Stimulated activated naive CD8-positive, alpha-beta T cell treated with anti-CD3 and anti-CD28 coated beads, Interleukin-15, amount 100 ng/mL, for 72 hours (primary cell): ENCODE measurements at regions not wholly inside any gene's neighbourhood (a gene's known extent, or its start where the extent isn't known, plus 50 kb on each side); places are given as distances from the start of the nearest gene placed in this dataset.
A peak's percentile ranks its signal among the peaks of the same experiment; 100 is the strongest.

Experiments
- ATAC-seq: fragments of 150-1000 bp; cut with Tn5 transposase; 2 replicates; pipeline ENCODE4 v1.10.0; 2021; ENCODE audit warnings: mild to moderate bottlenecking, moderate library complexity
- DNase-seq, 2 donors: peaks; one replicate each; pipeline ENCODE4 v3.0.0; 2021 to 2022
- H3K27ac Mint-ChIP-seq, 2 donors: one replicate each; pipeline ENCODE4 v1.8.0; 2022; ENCODE audit warnings: mild to moderate bottlenecking in 2 of 2, mixed read lengths in 2 of 2, moderate library complexity in 2 of 2
- H3K27me3 Mint-ChIP-seq: one replicate; pipeline ENCODE4 v1.8.0; 2022; ENCODE audit warnings: mixed read lengths
- H3K4me1 Mint-ChIP-seq: one replicate; pipeline ENCODE4 v1.8.0; 2022; ENCODE audit warnings: mild to moderate bottlenecking, mixed read lengths
- H3K4me3 Mint-ChIP-seq, 2 donors: one replicate each; pipeline ENCODE4 v1.8.0; 2022; ENCODE audit warnings: mild to moderate bottlenecking in 2 of 2, mixed read lengths in 2 of 2, moderate library complexity in 1 of 2
- H3K9me3 Mint-ChIP-seq, 2 donors: one replicate each; pipeline ENCODE4 v1.8.0; 2022; ENCODE audit warnings: mixed read lengths in 2 of 2

- peaks cover 9% of the 10 kb centered on the region for H3K4me1 Mint-ChIP-seq
- H3K9me3 Mint-ChIP-seq: peaks cover 0 to 2% of the 10 kb centered on the region in 2 donors
- H3K4me3 Mint-ChIP-seq: no peak overlapping the region
- no peak overlapping the region for H3K27ac Mint-ChIP-seq
- no peak for DNase-seq
- peaks cover 23% of the 10 kb centered on the region for H3K27me3 Mint-ChIP-seq
- ATAC-seq: no peak
Observed at GRCh38 chr6:105568142-105568541, 165.3 kb upstream of the PREP start.

GRCh38 chr6:105567140-105567539 is 164.3 kb upstream of the PREP start:
- Mint-ChIP-seq H3K27me3 (peaks cover 18% of the 10 kb centered on the region), H3K9me3 (peaks cover 0 to 8% of the 10 kb centered on the region in 2 donors), H3K4me1 (peaks cover 9% of the 10 kb centered on the region), H3K27ac (no peak overlapping the region), H3K4me3 (no peak overlapping the region)
- DNase-seq: no peak
- no peak for ATAC-seq

GRCh38 chr6:105566503-105566902 is 163.6 kb upstream of the PREP start:
- no peak overlapping the region for H3K4me3 Mint-ChIP-seq
- H3K4me1 Mint-ChIP-seq: peaks cover 9% of the 10 kb centered on the region

GRCh38 chr6:105564121-105564902 is 161.4 kb upstream of the PREP start:
- ATAC-seq: no peak
- peaks cover 9% of the 10 kb centered on the region for H3K4me1 Mint-ChIP-seq
- no peak for DNase-seq
- H3K4me3 Mint-ChIP-seq: no peak overlapping the region
- H3K27ac Mint-ChIP-seq: no peak overlapping the region
- H3K27me3 Mint-ChIP-seq: peaks cover under 1% of the 10 kb centered on the region
- H3K9me3 Mint-ChIP-seq: peaks cover 5 to 8% of the 10 kb centered on the region in 2 donors

More at GRCh38 chr6:105566503-105566902, 163.6 kb upstream of the PREP start:
- DNase-seq (no peak), ATAC-seq (no peak)
- no peak overlapping the region for H3K27ac Mint-ChIP-seq
- peaks cover 12% of the 10 kb centered on the region for H3K27me3 Mint-ChIP-seq
- H3K9me3 Mint-ChIP-seq: peaks cover 5 to 8% of the 10 kb centered on the region in 2 donors

GRCh38 chr6:105562027-105562426 is 159.1 kb upstream of the PREP start:
- H3K27me3 Mint-ChIP-seq: peaks cover 17% of the 10 kb centered on the region
- ATAC-seq: no peak
- DNase-seq: no peak
- peaks cover 4% of the 10 kb centered on the region for H3K4me1 Mint-ChIP-seq
- peaks cover 5 to 8% of the 10 kb centered on the region in 2 donors for H3K9me3 Mint-ChIP-seq
- H3K4me3 Mint-ChIP-seq: no peak overlapping the region
- no peak overlapping the region for H3K27ac Mint-ChIP-seq

GRCh38 chr6:105561486-105561885 is 158.6 kb upstream of the PREP start:
- H3K27ac Mint-ChIP-seq: no peak overlapping the region
- peaks cover 5 to 9% of the 10 kb centered on the region in 2 donors for H3K9me3 Mint-ChIP-seq
- H3K27me3 Mint-ChIP-seq: peaks cover 22% of the 10 kb centered on the region
- H3K4me3 Mint-ChIP-seq: no peak overlapping the region
- no peaks in the 10 kb centered on the region for H3K4me1 Mint-ChIP-seq
- DNase-seq (no peak), ATAC-seq (no peak)

- peaks cover 28% of the 10 kb centered on the region for H3K27me3 Mint-ChIP-seq
- no peaks in the 10 kb centered on the region for H3K4me1 Mint-ChIP-seq
- peak in 1 of 2 donors; percentile 24 for DNase-seq
- peak; percentile 97 for ATAC-seq
- H3K9me3 Mint-ChIP-seq: peaks cover 10 to 15% of the 10 kb centered on the region in 2 donors
- no peak overlapping the region for H3K27ac Mint-ChIP-seq
- no peak overlapping the region for H3K4me3 Mint-ChIP-seq
Observed at GRCh38 chr6:105560611-105561066, 157.8 kb upstream of the PREP start.

GRCh38 chr6:105557291-105557690 is 154.4 kb upstream of the PREP start:
- ATAC-seq: no peak

GRCh38 chr6:105553171-105553570 is 150.3 kb upstream of the PREP start:
- Mint-ChIP-seq H3K27me3 (peaks cover 33% of the 10 kb centered on the region), H3K27ac (no peak overlapping the region), H3K4me3 (no peak overlapping the region), H3K4me1 (no peaks in the 10 kb centered on the region), H3K9me3 (peaks cover 6 to 7% of the 10 kb centered on the region in 2 donors)
- ATAC-seq (no peak), DNase-seq (no peak)

More at GRCh38 chr6:105557291-105557690, 154.4 kb upstream of the PREP start:
- H3K27me3 Mint-ChIP-seq: peaks cover 28% of the 10 kb centered on the region
- DNase-seq: no peak
- H3K4me3 Mint-ChIP-seq: no peak overlapping the region
- H3K4me1 Mint-ChIP-seq: no peaks in the 10 kb centered on the region
- peaks cover 7 to 10% of the 10 kb centered on the region in 2 donors for H3K9me3 Mint-ChIP-seq
- H3K27ac Mint-ChIP-seq: no peak overlapping the region

GRCh38 chr6:105550955-105551620 is 148.2 kb upstream of the PREP start:
- Mint-ChIP-seq H3K27me3 (peaks cover 19% of the 10 kb centered on the region), H3K4me1 (no peaks in the 10 kb centered on the region), H3K27ac (no peak overlapping the region), H3K9me3 (peaks cover 2% of the 10 kb centered on the region in 2 donors), H3K4me3 (no peak overlapping the region)
- DNase-seq (no peak), ATAC-seq (no peak)

GRCh38 chr6:105546754-105547153 is 143.9 kb upstream of the PREP start:
- H3K4me1 Mint-ChIP-seq: no peaks in the 10 kb centered on the region
- DNase-seq: no peak
- peaks cover 17% of the 10 kb centered on the region for H3K27me3 Mint-ChIP-seq
- H3K4me3 Mint-ChIP-seq: no peak overlapping the region
- ATAC-seq: no peak
- H3K9me3 Mint-ChIP-seq: no peaks in the 10 kb centered on the region
- no peak overlapping the region for H3K27ac Mint-ChIP-seq

- no peak overlapping the region for H3K27ac Mint-ChIP-seq
- peaks cover 17% of the 10 kb centered on the region for H3K27me3 Mint-ChIP-seq
- H3K9me3 Mint-ChIP-seq: no peaks in the 10 kb centered on the region
- H3K4me1 Mint-ChIP-seq: no peaks in the 10 kb centered on the region
- DNase-seq: no peak
- H3K4me3 Mint-ChIP-seq: no peak overlapping the region
- no peak for ATAC-seq
Observed at GRCh38 chr6:105545947-105546731, 143.3 kb upstream of the PREP start.

- Mint-ChIP-seq H3K4me3 (no peak overlapping the region), H3K9me3 (no peaks in the 10 kb centered on the region), H3K27me3 (peaks cover 15% of the 10 kb centered on the region), H3K27ac (no peak overlapping the region), H3K4me1 (no peaks in the 10 kb centered on the region)
- DNase-seq (no peak), ATAC-seq (no peak)
Observed at GRCh38 chr6:105545228-105545920, 142.5 kb upstream of the PREP start.

GRCh38 chr6:105539911-105540310 is 137.0 kb upstream of the PREP start:
- Mint-ChIP-seq H3K27ac (no peak overlapping the region), H3K4me1 (no peaks in the 10 kb centered on the region), H3K27me3 (peaks cover 6% of the 10 kb centered on the region), H3K4me3 (no peak overlapping the region), H3K9me3 (no peaks in the 10 kb centered on the region)
- no peak for ATAC-seq
- no peak for DNase-seq

GRCh38 chr6:105537981-105538578 is 135.2 kb upstream of the PREP start:
- H3K4me3 Mint-ChIP-seq: no peak overlapping the region
- no peak for DNase-seq
- H3K27ac Mint-ChIP-seq: no peak overlapping the region
- no peak for ATAC-seq
- H3K27me3 Mint-ChIP-seq: peaks cover 8% of the 10 kb centered on the region
- H3K4me1 Mint-ChIP-seq: no peaks in the 10 kb centered on the region
- no peaks in the 10 kb centered on the region for H3K9me3 Mint-ChIP-seq
